GM19463 (cell line): ENCODE measurements at regions not wholly inside any gene's neighbourhood (a gene's known extent, or its start where the extent isn't known, plus 50 kb on each side); places are given as distances from the start of the nearest gene placed in this dataset.

ENCODE experiments used
- ATAC-seq: cut with Tn5 transposase; IDR thresholded peaks from one replicate; pipeline ENCODE4 v1.9.1; 2021; ENCODE audit warnings: mild to moderate bottlenecking, moderate library complexity; ENCODE audit not compliant: unreplicated experiment

GRCh38 chr4:140316799-140317198 lies 56.6 kb upstream of the SCOC start:
- no peak for ATAC-seq

DNA sequence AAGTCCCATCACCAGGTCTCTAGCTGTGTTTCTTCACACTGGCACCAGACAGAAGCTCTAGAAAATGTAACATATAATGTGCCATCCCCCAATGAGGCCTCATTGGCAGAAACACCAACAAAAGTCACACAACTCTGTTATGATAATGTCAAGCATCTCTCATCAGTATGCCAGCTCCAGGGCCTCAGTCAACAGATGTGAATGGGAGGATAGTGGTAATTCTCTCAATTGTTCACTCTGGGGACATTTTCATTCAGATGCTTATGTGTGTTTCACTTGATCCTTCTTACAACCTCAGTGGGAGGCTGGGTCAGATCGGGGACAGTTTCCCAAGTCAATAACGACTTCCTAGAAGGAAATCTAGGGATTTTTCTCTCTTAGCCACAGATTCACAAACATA lies 57.5 kb upstream of the SCOC start:
- no peak for ATAC-seq

DNA sequence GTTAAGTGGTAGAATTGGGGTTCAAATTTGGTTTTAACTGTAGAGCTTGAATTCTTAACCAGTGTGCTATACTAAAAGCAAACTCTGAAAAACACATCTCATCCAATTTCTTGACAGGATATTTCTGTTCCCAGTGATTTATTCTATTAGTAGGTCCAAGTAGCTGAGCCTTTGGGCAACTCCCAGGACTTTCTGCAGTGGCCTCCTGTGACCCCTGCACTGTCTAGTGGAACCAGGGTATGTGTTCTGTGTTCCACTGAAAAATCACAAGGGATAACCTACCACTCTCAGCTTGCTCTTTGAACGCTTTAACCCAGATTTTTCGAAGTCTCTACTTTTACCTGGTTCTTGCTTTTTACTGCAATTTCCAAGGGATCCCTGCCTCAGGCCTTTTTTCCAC lies 58.0 kb upstream of the SCOC start:
- ATAC-seq = no peak

DNA sequence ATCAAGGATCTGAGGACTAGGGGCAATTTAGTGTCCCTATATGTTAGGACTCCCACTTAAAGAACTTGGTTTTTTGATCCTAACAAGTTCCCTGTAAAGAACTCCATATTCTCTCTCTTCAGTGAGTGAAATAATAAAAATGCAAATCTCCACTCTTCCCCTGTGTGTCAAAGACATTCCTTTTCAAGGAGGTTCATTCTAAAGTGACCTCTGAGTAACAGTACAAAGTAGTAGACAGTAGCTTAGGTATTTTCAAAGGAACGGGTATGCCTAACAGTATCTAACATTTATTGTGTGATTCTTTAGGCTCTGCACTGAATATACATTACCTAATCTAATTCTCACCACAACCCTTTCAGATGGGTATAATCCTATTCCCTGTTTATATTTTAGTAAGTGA lies 58.4 kb upstream of the SCOC start:
- no peak for ATAC-seq

DNA sequence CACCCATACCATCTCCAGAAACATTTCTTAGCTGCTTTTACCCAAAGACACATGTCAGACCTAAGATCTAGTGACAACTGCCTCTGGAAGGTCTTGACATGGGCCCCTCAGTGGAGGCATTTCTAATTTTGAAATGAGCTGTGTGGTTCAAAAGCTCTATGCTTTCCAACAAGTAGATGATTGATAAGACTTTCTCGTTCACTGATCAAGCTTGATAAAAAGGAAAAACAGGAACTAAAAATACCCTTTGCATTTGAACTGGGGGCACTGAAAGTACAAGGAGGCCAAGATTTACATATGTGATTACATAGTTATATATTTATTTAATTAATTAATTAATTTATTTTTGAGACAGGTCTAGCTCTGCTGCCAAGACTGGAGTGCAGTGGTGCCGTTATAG lies 61.3 kb upstream of the SCOC start:
- no peak for ATAC-seq

GRCh38 chr4:140311257-140311835 lies 62.1 kb upstream of the SCOC start:
- no peak for ATAC-seq

GRCh38 chr4:140309124-140309870 lies 64.1 kb upstream of the SCOC start:
- ATAC-seq = no peak

GRCh38 chr4:140308366-140309123 lies 64.9 kb upstream of the SCOC start:
- ATAC-seq = no peak

GRCh38 chr4:140305053-140305452 lies 68.4 kb upstream of the SCOC start:
- ATAC-seq = no peak

DNA sequence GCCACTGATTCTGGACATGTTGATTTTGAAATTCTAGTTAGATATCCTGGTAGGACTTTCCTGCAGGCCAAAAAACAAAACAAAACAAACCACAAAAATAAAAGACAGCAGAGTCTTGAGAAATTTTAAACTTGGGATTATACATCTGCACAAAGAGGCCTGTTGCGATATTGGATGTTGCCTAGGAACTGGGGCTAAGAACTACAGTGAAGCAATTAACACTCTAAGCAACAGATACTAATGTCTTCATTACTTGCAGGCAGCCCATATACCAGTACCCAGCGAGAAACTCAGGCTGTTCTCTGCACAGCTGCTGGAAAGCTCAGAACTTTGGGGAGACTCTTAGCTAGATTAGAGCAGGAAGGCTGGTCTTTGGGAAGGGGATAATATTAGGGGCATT lies 69.1 kb upstream of the SCOC start:
- ATAC-seq = no peak

DNA sequence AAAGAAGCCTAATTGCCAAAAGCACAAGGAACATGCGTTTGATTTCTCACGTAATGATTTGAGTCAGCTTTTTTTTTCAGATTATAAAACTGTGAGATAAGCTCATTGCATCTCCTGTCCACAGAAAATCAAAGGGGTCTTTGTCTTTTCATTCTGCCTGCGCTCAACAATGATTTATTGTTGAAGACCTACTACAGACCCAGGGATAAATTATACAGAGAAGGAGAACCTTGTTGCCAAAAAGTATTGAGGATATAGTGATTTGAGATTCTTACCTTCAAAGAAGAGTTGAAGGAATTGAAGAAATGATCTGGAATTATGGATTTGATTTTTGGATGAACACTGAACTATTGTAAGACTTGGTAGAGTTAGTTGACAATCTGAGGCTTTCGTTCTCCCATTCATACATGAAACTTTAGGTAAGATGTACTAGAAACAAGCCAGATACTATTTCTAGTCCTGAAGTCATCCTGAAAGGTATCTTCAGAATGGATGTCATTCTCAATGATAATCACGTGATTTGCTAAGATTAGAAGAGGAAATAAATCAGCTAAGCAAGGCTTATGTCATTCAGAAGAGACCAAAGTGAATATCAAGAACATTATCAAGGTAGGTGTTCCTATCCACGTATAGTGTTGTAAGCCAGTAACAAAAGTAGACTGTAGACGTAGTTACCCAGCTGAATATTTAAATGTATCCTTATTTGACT lies 71.1 kb upstream of the SCOC start:
- no peak for ATAC-seq

- no peak for ATAC-seq
Observed at GRCh38 chr4:140300271-140300970, 73.0 kb upstream of the SCOC start.

DNA sequence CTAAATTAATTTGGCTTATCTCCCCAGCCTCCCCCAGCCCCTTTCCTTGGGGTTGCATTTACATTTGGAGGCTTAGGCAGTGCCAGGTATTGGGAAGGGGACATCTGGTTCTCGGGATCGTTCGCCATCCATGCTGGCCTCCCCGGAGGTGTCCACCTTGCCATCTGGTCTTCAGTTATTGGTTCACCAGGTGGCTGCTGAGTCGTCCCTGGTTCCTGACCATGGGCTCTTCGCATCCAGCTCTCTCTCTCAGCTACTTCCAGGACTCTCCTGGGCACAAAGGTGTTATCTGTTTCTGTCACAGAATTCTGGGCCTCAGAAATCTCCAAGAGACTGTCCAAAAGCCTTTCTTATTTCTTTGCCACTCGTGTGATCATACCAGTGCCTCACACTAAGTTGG lies 75.4 kb upstream of the SCOC start:
- no peak for ATAC-seq

DNA sequence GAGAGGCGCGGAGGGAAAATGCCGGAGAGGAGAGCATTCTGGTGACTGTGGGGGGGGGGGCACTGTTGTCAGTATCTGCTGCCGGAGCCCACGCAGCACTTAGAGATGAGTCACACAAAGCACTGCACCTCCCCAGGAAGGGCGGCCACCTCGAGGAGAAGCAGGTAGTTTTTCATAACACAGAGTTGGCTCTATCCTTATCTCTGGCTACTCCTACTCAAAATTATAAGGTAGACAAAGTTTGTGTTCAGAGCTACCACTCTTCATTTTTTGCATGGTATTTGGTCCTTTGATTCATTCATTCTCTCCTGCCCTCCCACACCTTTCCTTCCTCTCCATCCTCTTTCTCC lies 76.2 kb upstream of the SCOC start:
- no peak for ATAC-seq

GRCh38 chr4:140296335-140297220 lies 76.9 kb upstream of the SCOC start:
- ATAC-seq = no peak

DNA sequence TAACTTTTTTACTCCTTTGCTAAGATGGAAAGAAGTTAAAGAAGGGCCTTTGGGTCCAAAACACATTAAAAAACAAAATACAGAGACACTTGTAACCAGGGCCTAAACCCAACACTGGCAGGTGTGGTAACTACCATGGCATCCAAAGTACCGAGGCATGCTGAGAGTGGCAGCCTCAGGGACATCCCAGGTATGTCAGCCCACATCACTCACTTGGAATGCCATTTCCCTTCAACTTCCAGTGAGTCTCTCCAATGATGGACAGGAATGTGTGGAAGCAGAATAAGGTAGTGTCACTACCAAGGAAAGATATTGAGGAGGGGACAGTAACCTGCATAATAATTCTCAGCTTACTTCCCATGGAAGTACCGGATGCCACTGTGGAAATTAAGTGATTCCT lies 79.5 kb upstream of the SCOC start:
- no peak for ATAC-seq

DNA sequence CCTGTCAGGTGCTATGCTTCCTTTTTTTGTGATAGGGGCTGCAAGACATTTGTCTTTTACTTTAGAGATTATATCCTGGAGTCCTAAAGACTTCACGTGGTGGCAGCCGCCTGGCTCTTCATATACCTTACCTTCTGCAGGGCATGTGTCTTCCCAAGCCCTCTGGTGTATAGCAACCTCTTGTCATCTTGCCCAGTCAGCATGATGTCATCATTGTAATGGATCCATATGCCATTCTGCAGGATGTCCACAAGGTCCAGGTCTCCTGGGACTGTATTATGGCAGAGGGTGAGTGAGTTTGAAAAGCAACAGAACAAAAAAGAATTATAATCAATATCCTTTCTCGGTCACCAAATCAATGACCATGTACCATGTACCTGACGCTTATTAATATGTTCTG lies 82.2 kb upstream of the SCOC start:
- no peak for ATAC-seq

GRCh38 chr4:140289486-140289885 lies 84.0 kb upstream of the SCOC start:
- no peak for ATAC-seq

DNA sequence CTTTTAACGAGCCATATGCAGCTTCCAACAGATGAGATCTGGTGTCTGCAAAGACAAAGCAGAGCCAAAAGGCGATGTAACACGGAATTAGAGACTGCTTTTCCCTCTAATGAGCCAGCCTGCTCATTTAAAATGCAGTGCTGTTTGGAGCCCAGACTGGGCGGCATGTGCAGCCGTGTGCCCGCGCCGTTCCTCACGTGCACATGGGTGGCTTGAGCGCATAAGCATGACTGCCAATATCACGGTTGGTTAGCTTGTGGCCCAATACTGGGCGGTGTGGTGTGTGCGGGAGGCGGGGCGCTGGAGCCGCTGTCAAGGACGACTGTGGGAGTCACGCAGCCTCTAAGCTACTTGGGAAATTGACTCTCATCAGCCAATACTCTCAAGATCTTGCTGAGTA lies 87.0 kb upstream of the SCOC start:
- ATAC-seq = no peak

- no peak for ATAC-seq
Observed at GRCh38 chr4:140284456-140284855, 89.0 kb upstream of the SCOC start.
